ENCODE measurements at regions not wholly inside any gene's neighbourhood (a gene's known extent, or its start where the extent isn't known, plus 50 kb on each side); places are given as distances from the start of the nearest gene placed in this dataset.

DNA sequence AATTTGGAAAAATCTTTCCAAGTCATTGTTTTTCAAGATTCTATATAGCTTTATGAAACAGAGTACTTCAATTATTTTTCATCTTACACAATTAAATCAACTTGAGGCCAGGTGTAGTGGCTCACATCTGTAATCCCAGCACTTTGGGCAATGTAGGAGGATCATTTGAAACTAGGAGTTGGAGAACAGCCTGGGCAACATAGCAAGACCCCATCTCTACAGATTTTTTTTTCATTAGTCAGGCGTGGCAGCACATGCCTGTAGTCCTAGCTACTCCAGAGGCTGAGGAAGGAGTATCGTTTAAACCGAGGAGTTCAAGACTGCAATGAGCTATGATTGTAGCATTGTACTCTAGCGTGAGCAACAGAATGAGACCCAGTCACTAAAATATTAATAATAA is 72.9 kb downstream of the BMP4 start:
- TF ChIP-seq, protein P1, sequence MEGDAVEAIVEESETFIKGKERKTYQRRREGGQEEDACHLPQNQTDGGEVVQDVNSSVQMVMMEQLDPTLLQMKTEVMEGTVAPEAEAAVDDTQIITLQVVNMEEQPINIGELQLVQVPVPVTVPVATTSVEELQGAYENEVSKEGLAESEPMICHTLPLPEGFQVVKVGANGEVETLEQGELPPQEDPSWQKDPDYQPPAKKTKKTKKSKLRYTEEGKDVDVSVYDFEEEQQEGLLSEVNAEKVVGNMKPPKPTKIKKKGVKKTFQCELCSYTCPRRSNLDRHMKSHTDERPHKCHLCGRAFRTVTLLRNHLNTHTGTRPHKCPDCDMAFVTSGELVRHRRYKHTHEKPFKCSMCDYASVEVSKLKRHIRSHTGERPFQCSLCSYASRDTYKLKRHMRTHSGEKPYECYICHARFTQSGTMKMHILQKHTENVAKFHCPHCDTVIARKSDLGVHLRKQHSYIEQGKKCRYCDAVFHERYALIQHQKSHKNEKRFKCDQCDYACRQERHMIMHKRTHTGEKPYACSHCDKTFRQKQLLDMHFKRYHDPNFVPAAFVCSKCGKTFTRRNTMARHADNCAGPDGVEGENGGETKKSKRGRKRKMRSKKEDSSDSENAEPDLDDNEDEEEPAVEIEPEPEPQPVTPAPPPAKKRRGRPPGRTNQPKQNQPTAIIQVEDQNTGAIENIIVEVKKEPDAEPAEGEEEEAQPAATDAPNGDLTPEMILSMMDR (IDR thresholded peaks at IDR 0.05): no peak
- TF ChIP-seq POLR2A (IDR thresholded peaks at IDR 0.05): no peak
